H1 (cell line): ENCODE measurements at regions not wholly inside any gene's neighbourhood (a gene's known extent, or its start where the extent isn't known, plus 50 kb on each side); places are given as distances from the start of the nearest gene placed in this dataset.

Experiments used
- CTCF ChIA-PET: fragments of 300-600 bp; sonication (Branson Sonifier 250); formaldehyde crosslinking; loops from one replicate; lab custom pipeline; 2021; ENCODE audit not compliant: partially characterized antibody; lab: Charles Lee
- POLR2A ChIA-PET: fragments of 300-600 bp; sonication (Branson Sonifier 250); formaldehyde crosslinking; loops from one replicate; lab custom pipeline; 2021; ENCODE audit warnings: inconsistent platforms; ENCODE audit not compliant: partially characterized antibody; lab: Charles Lee
- DNase-seq, 2 experiments: peaks; one replicate each; pipeline versions ENCODE4 v3.0.0 to v3.0.0-alpha.2; 2010 to 2022; ENCODE audit warnings: low spot score in 2 of 2, low read depth in 1 of 2, mixed read lengths in 1 of 2
- FAIRE-seq: peaks from 2 replicates; lab custom pipeline; 2011; peaks lifted over from hg19 to GRCh38; lab: Jason Lieb, UNC
- H2AFZ ChIP-seq: 2 replicates; pipeline ENCODE4 v1.8.1; 2012; ENCODE audit warnings: low read length, inconsistent platforms
- H2AK5ac ChIP-seq: 2 replicates; pipeline ENCODE4 v1.6.1; 2013; ENCODE audit warnings: low read depth, low read length
- H2BK120ac ChIP-seq: replicated peaks from 2 replicates; pipeline ENCODE3; 2013; ENCODE audit warnings: low read depth, low read length, inconsistent platforms
- H2BK12ac ChIP-seq: 2 replicates; pipeline ENCODE4 v1.6.1; 2013; ENCODE audit warnings: low read depth, low read length
- H2BK15ac ChIP-seq: 2 replicates; pipeline ENCODE4 v1.6.1; 2013; ENCODE audit warnings: low read length
- H2BK20ac ChIP-seq: 2 replicates; pipeline ENCODE4 v1.6.1; 2013; ENCODE audit warnings: low read length
- H2BK5ac ChIP-seq: 2 replicates; pipeline ENCODE4 v1.6.1; 2013; ENCODE audit warnings: low read depth, low read length
- H3K14ac ChIP-seq: 2 replicates; pipeline ENCODE4 v1.6.1; 2013; ENCODE audit warnings: inconsistent platforms; ENCODE audit not compliant: insufficient read length
- H3K18ac ChIP-seq: 2 replicates; pipeline ENCODE4 v1.6.1; 2013; ENCODE audit warnings: low read length; ENCODE audit errors: extremely low read depth
- H3K23ac ChIP-seq: 2 replicates; pipeline ENCODE4 v1.6.1; 2013; ENCODE audit warnings: inconsistent platforms; ENCODE audit not compliant: insufficient read length
- H3K23me2 ChIP-seq: 2 replicates; pipeline ENCODE4 v1.6.1; 2013; ENCODE audit warnings: low read depth, low read length
- H3K27ac ChIP-seq: 2 replicates; pipeline ENCODE4 v1.6.1; 2011; ENCODE audit warnings: low read depth, low read length, inconsistent platforms
- H3K27me3 ChIP-seq, 4 experiments: replicated peaks in 1 of 4; 1 replicate in 1 of 4; 2 replicates in 3 of 4; pipeline versions ENCODE4 v1.6.1 to v1.8.1; 2011 to 2013; ENCODE audit warnings: low read length in 3 of 4, mild to moderate bottlenecking in 3 of 4, inconsistent platforms in 2 of 4, mixed read lengths in 2 of 4, moderate library complexity in 1 of 4; ENCODE audit not compliant: control insufficient read depth in 3 of 4, insufficient read depth in 3 of 4; ENCODE audit errors: extremely low read depth in 1 of 4
- H3K36me3 ChIP-seq, 4 experiments: 2 replicates each; pipeline versions ENCODE4 v1.6.1 to v1.8.1; 2011 to 2013; ENCODE audit warnings: mild to moderate bottlenecking in 4 of 4, low read length in 3 of 4, moderate library complexity in 2 of 4, control low read depth in 1 of 4, inconsistent platforms in 1 of 4; ENCODE audit not compliant: insufficient read depth in 4 of 4, control insufficient read depth in 2 of 4
- H3K4ac ChIP-seq: replicated peaks from 2 replicates; pipeline ENCODE3; 2013; ENCODE audit warnings: low read length, low read depth, mixed read lengths, inconsistent platforms; ENCODE audit not compliant: insufficient read length
- H3K4me1 ChIP-seq, 4 experiments: replicated peaks in 1 of 4; 1 replicate in 1 of 4; 2 replicates in 3 of 4; pipeline versions ENCODE4 v1.6.1 to v1.8.1; 2011 to 2013; ENCODE audit warnings: low read length in 3 of 4, inconsistent platforms in 2 of 4, mixed read lengths in 1 of 4; ENCODE audit not compliant: insufficient read depth in 4 of 4, control insufficient read depth in 3 of 4
- H3K4me2 ChIP-seq, 2 experiments: 2 replicates each; pipeline versions ENCODE4 v1.6.1 to v1.8.1; 2011 to 2013; ENCODE audit warnings: low read depth in 2 of 2, low read length in 2 of 2, control low read depth in 1 of 2, inconsistent platforms in 1 of 2, mild to moderate bottlenecking in 1 of 2; ENCODE audit not compliant: insufficient read depth in 1 of 2
- H3K4me3 ChIP-seq, 4 experiments: fragments of 200-600, 300-600 bp in 1 of 4; sonication (generic), shearing (Covaris generic), sonication (Bioruptor Twin) in 1 of 4; 2 replicates each; pipeline versions ENCODE4 v1.5.1 to v1.8.1; 2011 to 2016; ENCODE audit warnings: low read length in 4 of 4, low read depth in 3 of 4, control low read depth in 2 of 4, inconsistent platforms in 2 of 4, mild to moderate bottlenecking in 2 of 4, mixed read lengths in 1 of 4, moderate library complexity in 1 of 4; ENCODE audit not compliant: insufficient read depth in 2 of 4; ENCODE audit errors: extremely low read depth in 1 of 4
- H3K56ac ChIP-seq: replicated peaks from 2 replicates; pipeline ENCODE3; 2013; ENCODE audit warnings: low read depth, mild to moderate bottlenecking, mixed read lengths, low read length, inconsistent platforms; ENCODE audit not compliant: insufficient read length
- H3K79me1 ChIP-seq: 2 replicates; pipeline ENCODE4 v1.6.1; 2013; ENCODE audit warnings: low read depth, low read length, control low read depth
- H3K79me2 ChIP-seq, 2 experiments: 2 replicates each; pipeline versions ENCODE4 v1.6.1 to v1.8.1; 2012 to 2013; ENCODE audit warnings: low read length in 2 of 2, mild to moderate bottlenecking in 2 of 2, inconsistent platforms in 1 of 2; ENCODE audit not compliant: insufficient read depth in 2 of 2, control insufficient read depth in 1 of 2
- H3K9ac ChIP-seq, 4 experiments: replicated peaks in 1 of 4; 1 replicate in 1 of 4; 2 replicates in 3 of 4; pipeline versions ENCODE4 v1.6.1 to v1.8.1; 2011 to 2013; ENCODE audit warnings: low read depth in 3 of 4, low read length in 3 of 4, control low read depth in 2 of 4, mild to moderate bottlenecking in 2 of 4, moderate library complexity in 2 of 4, inconsistent platforms in 1 of 4; ENCODE audit errors: extremely low read depth in 1 of 4
- H3K9me3 ChIP-seq, 2 experiments: 2 replicates each; pipeline versions ENCODE4 v1.6.1 to v1.8.1; 2012 to 2013; ENCODE audit warnings: mild to moderate bottlenecking in 2 of 2, moderate library complexity in 2 of 2, control low read depth in 1 of 2, inconsistent platforms in 1 of 2, low read depth in 1 of 2, low read length in 1 of 2, mixed read lengths in 1 of 2; ENCODE audit not compliant: insufficient read depth in 2 of 2
- H4K20me1 ChIP-seq, 2 experiments: replicated peaks in 1 of 2; 2 replicates each; pipeline versions ENCODE3 to v1.8.1; 2011 to 2013; ENCODE audit warnings: inconsistent platforms in 2 of 2, low read length in 2 of 2, mild to moderate bottlenecking in 1 of 2; ENCODE audit not compliant: insufficient read depth in 2 of 2, control insufficient read depth in 1 of 2
- H4K5ac ChIP-seq: 2 replicates; pipeline ENCODE4 v1.6.1; 2013; ENCODE audit warnings: low read length, low read depth, mixed read lengths, inconsistent platforms; ENCODE audit not compliant: insufficient read length
- H4K8ac ChIP-seq: 2 replicates; pipeline ENCODE4 v1.8.0; 2013; ENCODE audit warnings: mild to moderate bottlenecking, moderate library complexity, low read length, inconsistent platforms; ENCODE audit not compliant: insufficient read depth; ENCODE audit errors: extremely low read depth
- H4K91ac ChIP-seq: replicated peaks from 2 replicates; pipeline ENCODE3; 2013; ENCODE audit warnings: low read length, mixed read lengths, inconsistent platforms; ENCODE audit not compliant: insufficient read length
- CHD2 ChIP-seq: IDR thresholded peaks from 2 replicates; pipeline ENCODE4 v1.6.1; 2012; ENCODE audit warnings: low read length, improper control_type of control experiment
- CREB1 ChIP-seq: IDR thresholded peaks from 2 replicates; pipeline ENCODE4 v1.6.1; 2012; ENCODE audit warnings: inconsistent platforms
- CTBP2 ChIP-seq: IDR thresholded peaks from 2 replicates; pipeline ENCODE4 v1.7.0; 2011; ENCODE audit warnings: borderline replicate concordance, mild to moderate bottlenecking, moderate library complexity, mixed read lengths, low read length; ENCODE audit not compliant: insufficient read depth, insufficient read length
- EP300 ChIP-seq, 2 experiments: IDR thresholded peaks; 1 replicate in 1 of 2; 2 replicates in 1 of 2; pipeline ENCODE4 v1.6.1; 2011 to 2012; ENCODE audit warnings: low read depth in 2 of 2, low read length in 2 of 2, mild to moderate bottlenecking in 2 of 2, borderline replicate concordance in 1 of 2, inconsistent platforms in 1 of 2, moderate library complexity in 1 of 2
- WGBS, 2 experiments: shearing (Covaris generic) in 1 of 2; methylation state at CpG; one replicate each; pipeline versions ENCODE4 v1.1.6 to v1.1.7; 2013 to 2015; ENCODE audit warnings: low lambda C conversion rate in 2 of 2, mixed read lengths in 2 of 2, inconsistent platforms in 1 of 2, low coverage in 1 of 2, missing lambda C conversion rate in 1 of 2; ENCODE audit not compliant: insufficient replicate concordance in 2 of 2, insufficient coverage in 1 of 2, insufficient read length in 1 of 2; ENCODE audit errors: extremely low coverage in 1 of 2, missing lambda C conversion rate in 1 of 2; 5-methylcytosine and 5-hydroxymethylcytosine counted together
- TF ChIP-seq, protein P1 (sequence below): IDR thresholded peaks from 2 replicates; pipeline ENCODE4 v1.6.1; 2012; ENCODE audit warnings: inconsistent platforms

DNA sequence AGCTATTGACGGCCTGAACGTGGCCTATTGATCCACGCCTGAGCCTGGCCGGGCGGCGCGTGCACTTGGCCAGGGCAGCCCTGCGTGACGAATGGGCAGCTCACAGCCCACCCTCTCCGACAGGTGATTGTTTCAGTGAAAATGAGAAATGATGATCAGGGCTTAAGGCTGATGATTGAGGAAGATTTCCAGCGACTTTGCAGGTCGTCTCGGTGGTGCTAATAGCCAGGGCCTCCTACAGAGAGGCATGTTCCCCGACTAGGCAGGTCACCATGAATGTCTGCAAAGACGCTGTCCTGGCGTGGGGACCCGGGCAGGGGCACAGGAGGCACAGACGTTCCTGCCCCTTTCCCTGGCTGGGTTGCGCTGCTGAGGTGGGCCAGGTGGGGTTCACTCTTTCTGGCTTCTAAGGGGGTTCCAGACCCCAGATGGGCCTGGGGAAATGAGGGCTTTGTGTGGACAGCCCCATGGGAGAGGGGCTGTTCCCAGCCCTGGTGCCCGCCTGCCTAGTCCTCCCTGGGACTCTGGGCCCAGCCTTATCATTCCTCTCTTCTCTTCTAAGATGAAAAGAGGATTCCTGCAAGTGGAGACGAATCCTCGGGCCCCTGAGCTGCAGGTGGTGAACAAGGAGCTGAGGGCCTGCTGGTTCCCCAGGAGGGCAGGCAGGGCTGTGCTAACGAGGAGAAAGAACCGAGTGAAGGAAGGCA lies 157.4 kb downstream of the KIF26A start:
- H4K5ac ChIP-seq = no peak overlapping the region
- WGBS, 2 experiments = 92% methylated on average over 20 of the region's 24 CpGs; no CpG with 5 or more reads in 1 of the 2 experiments
- H3K27ac ChIP-seq = no peak overlapping the region
- TF ChIP-seq CTBP2 (no peak), CREB1 (no peak), EP300 (IDR thresholded peaks at IDR 0.05; ENCODE audit: borderline replicate concordance in 1 of 2, low read depth in 2 of 2, low read length in 2 of 2) (no peak), CHD2 (no peak)
- TF ChIP-seq, protein P1, sequence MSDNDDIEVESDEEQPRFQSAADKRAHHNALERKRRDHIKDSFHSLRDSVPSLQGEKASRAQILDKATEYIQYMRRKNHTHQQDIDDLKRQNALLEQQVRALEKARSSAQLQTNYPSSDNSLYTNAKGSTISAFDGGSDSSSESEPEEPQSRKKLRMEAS = no peak
- H3K4me2 ChIP-seq = no peak overlapping the region
- peaks cover 0 to 28% (median 21%) of the 10 kb centered on the region in 4 experiments; a peak in 6 of 7 replicates for H3K4me1 ChIP-seq
- ChIA-PET CTCF (interaction anchor here (1.2 to 1.8 kb wide), 3 partner anchors 44 to 269 kb away, joined by 3 to 5 read pairs (median 4); no protein-coding TSS in a partner anchor), POLR2A (no interaction called here)
- no peak for DNase-seq
- no peak overlapping the region for H2BK120ac ChIP-seq
- peak overlapping the region; percentile 59 for H3K4ac ChIP-seq
- peak overlapping the region; percentile 48; the same call in 1 of the 2 replicates for H2BK20ac ChIP-seq
- H4K20me1 ChIP-seq = peaks cover 0 to 2% of the 10 kb centered on the region in 2 experiments
- peak overlapping the region; percentile 50; the same call in 1 of the 2 replicates for H2BK12ac ChIP-seq
- H2BK15ac ChIP-seq = 0 out of 2 replicates have a peak overlapping the region, but pooled peaks have one; percentile 61
- H4K91ac ChIP-seq = peak overlapping the region; percentile 72
- H3K9me3 ChIP-seq = no peaks in the 10 kb centered on the region
- no peak overlapping the region for H3K4me3 ChIP-seq
- H3K36me3 ChIP-seq = no peaks in the 10 kb centered on the region
- no peaks in the 10 kb centered on the region; a peak in 1 of 7 replicates for H3K27me3 ChIP-seq
- peaks cover 9% of the 10 kb centered on the region; the same call in 1 of the 2 replicates for H3K23me2 ChIP-seq
- FAIRE-seq = no peak
- no peak overlapping the region for H3K23ac ChIP-seq
- no peaks in the 10 kb centered on the region for H3K79me2 ChIP-seq
- H3K18ac ChIP-seq = no peak overlapping the region
- H3K14ac ChIP-seq = no peak overlapping the region
- no peak overlapping the region for H2AFZ ChIP-seq
- H3K9ac ChIP-seq = no peak overlapping the region
- no peak overlapping the region for H3K56ac ChIP-seq
- H4K8ac ChIP-seq = no peak overlapping the region; the same call in 1 of the 2 replicates
- H2AK5ac ChIP-seq = no peak overlapping the region
- no peaks in the 10 kb centered on the region for H3K79me1 ChIP-seq
- no peak overlapping the region for H2BK5ac ChIP-seq
